Stimulated activated CD4-positive, alpha-beta T cell treated with anti-CD3 and anti-CD28 coated beads, TNF-alpha, amount 100 ng/mL, for 24 hours (primary cell): ENCODE measurements at regions not wholly inside any gene's neighbourhood (a gene's known extent, or its start where the extent isn't known, plus 50 kb on each side); places are given as distances from the start of the nearest gene placed in this dataset.

Experiments used
- DNase-seq, 3 experiments: peaks; one replicate each; pipeline ENCODE4 v3.0.0-alpha.2; 2020; ENCODE audit warnings: low read depth in 3 of 3

DNA sequence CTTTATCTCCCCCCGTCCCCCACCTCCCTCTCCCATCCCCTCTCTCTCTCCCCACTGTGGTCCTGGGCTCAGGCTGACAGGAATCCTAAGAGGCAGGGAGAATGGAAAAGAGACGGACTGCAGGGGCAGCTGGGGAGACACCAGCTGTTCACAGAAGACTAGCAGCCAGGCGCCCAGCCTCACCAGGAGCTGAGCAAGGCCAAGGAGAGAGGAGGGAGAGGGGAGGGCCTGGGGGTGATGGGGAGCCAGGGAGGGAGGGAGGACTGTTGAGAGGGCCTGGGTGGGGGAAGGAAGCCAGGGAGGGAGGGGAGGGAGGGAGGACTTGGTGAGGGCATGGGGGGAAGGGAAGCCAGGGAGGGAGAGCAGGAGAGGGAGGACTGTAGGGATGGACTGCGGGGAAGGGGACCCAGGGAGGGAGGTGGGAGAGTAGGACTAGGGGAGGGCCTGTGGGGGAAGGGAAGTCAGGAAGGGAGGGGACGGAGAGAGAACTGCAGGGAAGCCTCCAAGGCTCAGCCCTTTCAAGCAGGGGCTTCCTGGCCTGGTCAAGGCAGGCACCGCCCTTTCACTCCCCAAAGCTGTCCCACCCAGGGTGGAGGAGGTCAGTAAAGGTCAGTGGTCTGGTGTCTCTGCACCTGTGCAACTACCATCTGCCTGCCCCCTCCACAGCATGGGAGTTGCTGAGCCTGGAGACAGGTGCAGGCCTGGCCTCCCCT is 517.7 kb upstream of the MYT1L start:
- no peak for DNase-seq

DNA sequence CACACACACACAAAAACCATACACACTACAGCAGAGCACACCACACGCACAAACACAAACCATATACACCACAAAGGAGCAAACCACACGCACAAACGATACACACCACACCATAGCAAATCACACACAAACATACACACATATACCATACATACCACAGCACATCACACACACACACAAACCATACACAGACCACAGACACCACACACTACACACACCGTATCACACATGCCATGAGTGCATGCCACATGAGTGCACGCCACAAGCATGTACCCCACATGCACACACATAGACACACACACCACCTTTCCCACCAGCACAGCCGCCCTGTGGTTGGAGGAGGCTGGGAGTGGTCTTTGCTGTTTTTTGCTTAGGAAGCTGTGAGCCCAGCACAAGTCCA is 517.1 kb upstream of the MYT1L start:
- DNase-seq: no peak

DNA sequence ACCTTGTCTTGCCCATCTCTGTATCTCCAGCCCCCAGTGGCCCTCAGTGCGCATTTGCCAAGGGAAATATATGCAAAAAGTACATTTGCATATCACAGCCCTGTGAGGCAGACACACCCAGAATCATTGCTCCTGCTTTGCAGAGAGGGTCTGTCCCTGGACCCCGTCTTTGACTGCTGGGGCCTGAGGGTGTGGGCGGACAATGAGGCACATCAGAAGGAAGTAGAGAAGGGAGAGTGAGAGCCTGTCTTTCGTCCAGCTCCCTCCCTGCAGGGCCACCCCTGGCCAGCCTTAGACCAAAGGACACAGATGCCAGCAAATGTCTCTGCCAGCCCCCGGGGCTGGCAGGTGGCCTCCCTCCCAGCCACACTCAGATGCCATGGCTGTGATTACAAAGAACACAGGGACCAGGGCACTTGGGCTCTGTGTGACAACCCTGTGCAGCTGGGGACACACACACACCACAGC is 516.2 kb upstream of the MYT1L start:
- DNase-seq: no peak

DNA sequence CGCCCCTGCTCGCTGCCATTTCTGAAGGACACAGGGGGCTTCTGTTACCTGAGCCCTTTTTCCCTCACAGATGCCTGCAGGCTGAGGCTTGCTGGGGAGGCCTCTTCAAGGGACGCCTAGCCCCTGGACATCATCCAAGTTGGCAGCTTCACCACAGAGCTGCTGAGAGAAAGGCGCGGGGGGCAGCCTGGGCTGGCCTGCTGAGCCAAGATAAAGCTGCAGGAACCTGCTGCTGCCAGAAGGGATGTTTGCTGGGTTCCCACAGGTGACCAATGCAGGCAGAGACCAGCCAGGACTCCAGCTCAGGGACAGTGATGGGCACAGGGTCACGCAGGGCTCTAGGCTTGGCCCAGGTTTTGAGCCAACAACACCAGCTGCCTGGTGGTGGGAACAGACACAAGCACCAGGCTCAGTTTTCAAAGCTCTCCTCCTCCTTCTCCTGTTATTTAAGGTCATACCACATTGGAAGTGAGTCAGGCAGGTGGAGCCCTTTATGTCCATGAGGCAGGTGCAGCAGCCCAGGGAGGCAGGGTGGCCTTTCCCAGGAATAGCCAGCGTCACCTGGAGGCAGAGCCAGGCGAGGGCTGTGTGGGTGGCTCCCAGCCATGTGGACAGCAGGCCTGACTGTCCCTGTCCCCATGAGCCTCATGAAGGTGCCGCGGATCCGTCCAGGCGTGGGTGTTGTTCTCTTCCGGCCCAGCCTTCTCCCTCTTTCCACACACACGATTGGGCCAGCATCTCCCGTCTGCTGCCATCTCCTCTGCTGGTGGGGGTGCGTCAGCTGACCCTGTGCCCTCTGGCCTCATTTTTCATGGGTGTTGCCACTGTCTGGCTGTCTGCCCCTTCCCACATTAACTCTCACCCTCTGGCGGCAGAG is 515.5 kb upstream of the MYT1L start:
- DNase-seq: no peak

DNA sequence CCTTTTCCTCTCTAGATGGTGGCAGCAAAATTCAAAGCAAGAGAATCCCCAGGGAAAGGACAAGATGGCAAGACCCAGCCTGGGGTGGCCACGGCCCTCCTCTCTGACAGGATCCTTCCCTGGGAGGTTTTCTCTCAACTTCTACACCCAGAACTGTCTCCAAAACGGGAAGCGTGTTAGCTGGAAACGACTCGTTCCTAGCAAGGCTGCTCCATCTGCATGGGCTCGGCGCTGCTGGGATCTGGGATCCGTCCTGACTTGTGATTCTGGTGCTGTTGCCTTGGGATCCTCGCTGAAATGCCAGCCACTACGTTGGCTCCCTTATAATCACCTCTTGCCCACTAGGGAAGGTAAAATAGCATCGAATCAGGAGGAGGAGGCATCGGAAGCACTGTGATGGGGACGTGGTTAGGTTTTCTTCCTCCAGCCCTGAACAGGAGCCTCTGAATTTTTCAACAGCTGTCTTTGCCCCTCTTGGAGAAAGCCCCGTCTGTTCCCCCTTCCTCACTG is 514.8 kb upstream of the MYT1L start:
- DNase-seq: no peak

DNA sequence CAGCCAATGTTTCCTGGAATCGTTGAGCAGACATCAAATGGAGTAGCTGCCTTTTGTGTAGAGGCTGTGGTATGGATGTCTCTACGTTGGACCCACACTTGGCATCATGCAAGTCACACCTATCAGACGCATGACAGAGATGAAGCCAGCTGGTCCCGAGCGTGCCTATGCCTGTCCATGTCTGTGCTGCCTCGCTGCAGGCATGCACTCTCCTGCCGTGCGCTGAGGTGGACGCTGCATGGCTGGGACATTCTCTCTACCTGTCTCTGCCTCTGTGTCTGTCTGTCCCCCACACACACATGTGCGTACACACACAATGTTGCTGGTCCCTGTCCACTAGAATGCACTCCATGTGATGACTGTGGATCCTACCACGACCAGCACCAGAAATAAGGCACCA is 514.2 kb upstream of the MYT1L start:
- DNase-seq: no peak

DNA sequence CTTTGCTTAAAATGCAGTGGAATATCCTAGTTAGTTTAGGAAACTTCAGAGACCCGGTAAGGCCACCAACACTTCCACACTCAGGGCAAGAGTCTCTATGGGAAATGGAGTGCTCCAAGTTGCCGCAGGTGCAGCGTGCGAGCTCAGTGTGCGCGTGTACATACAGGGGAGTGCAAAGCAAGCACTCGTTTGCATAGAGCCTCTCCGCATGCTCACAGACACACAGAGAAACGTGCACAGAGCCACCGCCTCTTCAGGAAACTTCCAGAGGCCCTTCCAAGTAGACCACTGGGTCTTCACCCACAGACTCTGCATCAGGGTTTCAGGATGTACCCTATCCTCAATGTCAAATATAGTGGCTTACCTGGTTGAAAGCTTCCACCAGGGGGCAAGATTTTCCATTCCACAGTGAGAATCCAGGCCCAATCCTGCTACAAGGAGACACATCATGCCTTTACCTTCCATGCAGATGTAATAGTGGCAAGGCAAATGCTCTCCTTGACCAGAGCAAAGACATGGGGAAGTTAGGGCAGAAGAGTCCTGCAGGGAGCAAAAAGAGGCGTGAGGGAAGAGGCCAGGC is 513.0 kb upstream of the MYT1L start:
- no peak for DNase-seq

DNA sequence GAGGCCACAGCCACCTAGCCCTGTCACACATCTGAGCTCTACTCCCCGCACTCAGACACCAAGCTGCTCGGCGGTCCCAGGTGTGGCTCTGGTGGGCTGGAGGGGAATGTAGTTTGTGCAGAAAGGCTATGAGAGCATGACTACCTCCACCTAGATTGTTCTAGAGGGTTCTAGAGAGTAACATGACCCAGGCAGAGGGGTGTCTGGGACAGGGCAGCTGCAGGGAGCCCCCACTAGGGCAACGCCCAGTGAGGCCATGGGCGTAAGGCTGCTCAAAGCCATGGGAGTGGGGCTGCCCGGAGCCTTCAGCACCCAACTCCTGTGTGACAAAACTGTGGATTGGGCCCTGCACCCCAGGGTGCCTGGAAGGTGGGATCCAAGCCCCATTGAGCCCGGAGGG is 511.4 kb upstream of the MYT1L start:
- DNase-seq: no peak

DNA sequence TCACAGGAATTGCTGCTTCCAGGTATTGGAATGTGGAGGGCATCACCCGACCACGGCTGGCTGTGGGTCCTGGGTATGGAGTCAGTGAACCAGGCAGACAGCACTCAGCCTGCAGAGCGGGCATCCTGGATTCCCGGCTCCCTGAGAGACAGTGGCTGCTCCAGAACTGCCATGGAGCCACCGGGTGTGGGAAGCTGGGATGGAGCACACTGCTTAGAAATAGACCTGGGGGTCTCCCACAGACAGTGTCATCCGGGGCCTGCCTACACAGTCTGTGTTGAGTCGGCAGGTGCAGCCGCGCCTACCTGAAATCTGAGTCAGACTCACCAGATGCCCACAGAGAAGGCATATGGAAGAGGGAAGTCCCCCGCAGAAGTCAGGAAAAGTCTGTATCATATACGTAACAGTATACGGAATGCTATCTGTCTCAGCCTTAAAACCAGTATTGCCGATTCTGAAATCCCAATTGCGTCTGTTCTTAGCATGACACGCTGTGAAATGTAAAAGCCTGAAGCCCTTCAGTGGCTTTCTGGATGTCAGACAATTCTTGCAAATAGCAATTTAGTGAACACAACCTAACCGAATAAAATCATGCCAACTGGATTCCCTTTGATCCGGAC is 509.7 kb upstream of the MYT1L start:
- DNase-seq: no peak

DNA sequence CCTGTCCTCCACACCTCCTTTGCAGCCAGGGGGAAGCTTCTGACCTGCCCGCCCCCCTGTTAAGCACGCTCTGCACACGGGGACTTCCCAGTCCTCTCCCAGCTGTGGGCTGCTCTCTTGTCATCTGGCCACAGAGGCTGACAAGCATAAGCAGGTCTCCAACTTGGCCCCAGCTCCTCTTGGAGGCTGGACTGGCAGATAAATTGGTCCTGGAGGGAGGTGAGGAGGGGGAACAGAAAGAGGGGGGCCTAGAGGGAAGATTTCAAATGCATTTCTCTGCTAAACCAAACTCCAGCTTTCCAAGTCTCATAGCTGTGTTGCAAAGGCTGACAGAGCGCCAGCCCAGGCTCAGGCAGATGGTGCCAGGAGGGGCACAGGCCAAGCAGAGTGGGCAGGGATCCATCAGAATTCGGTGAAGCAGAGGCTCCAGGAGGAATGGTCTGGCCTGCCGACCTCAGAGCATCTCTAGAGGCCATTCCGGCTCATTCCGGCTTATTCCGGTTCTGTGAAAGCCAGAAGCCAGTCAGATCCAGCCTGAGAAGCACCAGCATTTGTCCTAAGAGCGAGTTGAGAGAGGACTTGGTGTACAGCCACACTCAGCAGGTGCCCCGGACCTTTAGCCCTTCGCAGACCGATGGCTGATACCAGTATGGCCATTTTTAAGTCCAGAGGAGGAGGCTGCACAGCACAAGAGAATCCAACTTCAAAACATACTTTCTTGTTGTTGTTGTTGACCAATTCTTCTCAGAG is 508.9 kb upstream of the MYT1L start:
- DNase-seq: no peak

DNA sequence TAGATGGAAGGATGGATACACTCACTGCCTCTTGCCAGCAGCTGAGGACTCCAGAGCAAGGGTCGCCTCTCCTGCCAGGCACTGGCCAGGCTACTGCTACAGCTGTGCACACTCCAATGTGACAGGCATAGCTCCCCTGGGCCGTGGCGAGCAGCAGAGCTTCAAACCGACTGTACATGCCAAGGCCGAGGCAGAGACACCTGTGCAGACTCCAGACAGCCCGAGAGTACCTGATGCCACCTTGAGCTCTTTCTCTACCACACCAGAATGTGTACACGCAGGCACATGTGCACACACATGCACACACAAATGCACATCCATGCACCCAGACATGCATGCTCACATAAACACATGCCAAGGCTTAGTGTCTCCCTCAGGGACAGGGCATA is 508.3 kb upstream of the MYT1L start:
- no peak for DNase-seq

DNA sequence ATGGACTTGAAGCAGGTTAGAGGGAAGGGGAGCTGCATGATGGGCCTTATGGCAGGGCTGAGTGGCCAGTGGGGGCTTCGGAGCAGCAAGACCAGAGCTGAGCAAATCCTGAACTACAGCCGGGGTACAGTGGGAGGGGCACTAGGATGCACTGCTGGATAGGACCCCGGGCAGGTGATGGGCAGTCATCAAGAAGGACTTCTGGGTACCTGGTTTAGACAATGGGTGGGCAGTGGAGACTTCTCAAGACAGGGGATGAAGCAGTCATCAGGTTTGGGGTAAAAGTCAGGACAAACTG is 507.4 kb upstream of the MYT1L start:
- DNase-seq: no peak

DNA sequence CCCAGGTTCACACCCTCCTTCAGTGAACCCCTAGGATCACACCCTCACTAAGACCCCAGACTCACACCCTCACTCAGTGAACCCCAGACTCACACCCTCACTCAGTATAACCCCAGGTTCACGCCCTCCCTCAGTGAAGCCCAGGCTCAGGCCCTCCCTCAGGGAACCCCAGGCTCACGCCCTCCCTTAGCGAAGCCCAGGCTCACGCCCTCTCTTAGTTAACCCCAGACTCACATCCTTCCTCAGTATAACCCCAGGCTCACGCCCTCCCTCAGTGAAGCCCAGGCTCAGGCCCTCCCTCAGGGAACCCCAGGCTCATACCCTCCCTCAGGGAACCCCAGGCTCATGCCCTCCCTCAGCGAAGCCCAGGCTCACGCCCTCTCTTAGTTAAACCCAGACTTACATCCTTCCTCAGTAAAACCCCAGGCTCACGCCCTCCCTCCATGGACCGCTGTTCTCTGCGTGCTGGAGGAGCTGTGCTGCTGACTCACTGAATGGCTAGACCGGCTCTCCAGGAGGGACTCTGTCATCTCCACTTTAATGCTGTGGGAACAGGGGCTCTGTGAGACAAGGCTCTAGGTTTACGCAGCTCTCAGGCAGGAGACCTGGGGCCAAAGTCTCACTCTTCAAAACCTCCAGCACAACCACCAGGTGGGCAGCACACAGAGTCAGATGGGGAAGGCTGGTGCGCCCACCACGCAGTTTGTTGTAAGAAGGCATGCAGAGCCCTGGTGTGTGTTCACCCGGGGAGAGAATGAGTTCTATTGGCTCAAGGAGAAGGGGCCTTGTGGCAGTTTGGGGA is 506.9 kb upstream of the MYT1L start:
- no peak for DNase-seq

DNA sequence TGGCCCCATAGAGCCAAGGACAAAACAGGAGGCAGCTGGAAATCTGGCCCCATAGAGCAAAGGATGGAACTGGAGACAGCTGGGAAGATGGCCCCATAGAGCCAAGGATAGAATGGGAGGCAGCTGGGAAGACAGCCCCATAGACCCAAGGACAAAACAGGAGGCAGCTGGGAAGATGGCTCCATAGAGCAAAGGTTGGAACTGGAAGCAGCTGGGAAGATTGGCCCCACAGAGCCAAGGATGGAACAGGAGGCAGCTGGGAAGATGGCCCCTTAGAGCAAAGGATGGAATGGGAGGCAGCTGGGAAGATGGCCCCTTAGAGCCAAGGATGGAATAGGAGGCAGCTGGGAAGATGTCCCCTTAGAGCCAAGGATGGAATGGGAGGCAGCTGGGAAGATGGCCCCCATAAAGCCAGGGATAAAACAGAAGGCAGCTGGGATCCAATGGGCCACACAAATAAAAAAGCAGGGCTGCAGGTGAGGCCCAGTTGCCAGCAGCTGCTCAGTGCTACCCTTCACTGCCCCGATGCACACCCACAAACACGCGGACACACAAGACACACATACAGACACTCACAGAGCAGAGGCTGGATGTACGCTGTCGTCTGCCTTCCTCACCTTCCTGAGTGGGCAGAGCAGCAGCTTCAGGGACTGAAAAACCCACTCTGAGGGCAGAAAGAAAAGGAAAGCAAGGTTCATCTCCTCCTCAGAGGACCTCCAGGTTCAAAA is 505.4 kb upstream of the MYT1L start:
- no peak for DNase-seq

DNA sequence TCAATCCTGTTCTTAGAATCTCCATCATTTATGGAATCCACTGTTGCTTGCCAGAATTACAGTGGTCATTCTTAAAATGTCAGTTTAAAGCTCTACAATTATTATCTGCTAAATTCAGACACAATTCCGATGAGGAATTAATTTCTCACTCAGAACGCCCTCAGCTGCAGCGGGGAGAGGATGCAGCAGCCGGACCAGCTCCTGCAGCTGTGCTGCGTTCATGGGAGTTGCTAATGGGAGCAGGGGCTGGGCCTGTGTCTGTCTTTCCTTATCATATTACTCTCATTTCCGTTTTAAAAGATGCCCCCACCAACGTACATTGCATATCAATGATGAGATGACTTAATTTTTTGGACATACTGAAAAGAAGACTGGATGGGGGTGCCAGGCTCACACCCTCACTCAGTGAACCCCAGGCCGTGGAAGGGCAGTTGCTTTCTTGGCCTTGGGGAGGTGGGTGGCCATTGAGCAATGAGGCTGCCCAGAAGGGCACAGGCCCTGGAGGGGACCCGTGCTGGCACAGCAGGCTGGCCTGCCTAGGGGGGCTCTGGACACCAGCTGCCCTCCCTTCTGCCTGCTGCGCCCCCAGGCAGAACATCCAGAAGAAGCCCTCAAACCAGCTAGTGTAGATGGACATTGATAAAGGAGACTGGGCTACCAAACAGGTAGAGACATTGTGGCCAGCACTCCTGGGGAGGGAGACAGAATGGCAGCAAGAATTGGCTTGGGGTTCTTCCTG is 503.6 kb upstream of the MYT1L start:
- DNase-seq: no peak

DNA sequence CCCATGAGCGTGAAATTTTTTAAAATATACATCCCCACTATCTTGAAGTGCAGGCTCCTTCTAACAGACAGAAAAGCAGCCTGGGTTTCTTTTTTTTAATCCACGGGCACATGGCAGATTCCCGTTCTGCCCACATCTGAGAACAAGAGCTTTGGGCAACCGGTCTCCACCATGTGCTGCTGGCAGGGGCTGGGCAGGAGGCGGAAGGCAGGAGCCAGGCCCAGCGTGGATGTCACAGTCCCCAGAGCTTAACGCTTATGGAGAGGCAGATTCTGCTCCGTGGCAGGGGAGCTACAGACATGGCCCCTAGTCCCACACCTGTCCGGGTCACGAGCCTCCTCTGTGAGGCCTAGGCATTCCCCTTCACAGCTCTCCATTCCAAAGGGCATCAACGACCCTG is 503.0 kb upstream of the MYT1L start:
- DNase-seq: no peak

DNA sequence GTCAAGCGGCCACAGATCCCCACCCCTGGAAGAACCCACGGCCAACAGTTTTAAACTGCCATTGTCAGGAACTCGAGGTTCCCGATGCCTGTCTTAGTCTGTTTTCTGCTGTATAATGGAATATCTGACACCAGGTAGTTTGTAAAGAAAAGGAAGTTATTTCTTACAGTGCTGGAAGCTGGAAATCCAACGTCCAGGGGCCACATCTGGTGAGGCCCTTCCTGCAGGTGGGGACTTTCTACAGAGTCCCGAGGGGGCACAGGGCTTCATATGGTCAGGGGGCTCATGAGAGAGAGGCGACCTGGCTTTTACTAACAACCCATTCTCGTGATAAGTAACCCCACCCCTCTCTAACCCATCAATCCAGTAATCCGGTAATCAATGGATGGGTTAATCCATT is 501.6 kb upstream of the MYT1L start:
- DNase-seq: no peak

DNA sequence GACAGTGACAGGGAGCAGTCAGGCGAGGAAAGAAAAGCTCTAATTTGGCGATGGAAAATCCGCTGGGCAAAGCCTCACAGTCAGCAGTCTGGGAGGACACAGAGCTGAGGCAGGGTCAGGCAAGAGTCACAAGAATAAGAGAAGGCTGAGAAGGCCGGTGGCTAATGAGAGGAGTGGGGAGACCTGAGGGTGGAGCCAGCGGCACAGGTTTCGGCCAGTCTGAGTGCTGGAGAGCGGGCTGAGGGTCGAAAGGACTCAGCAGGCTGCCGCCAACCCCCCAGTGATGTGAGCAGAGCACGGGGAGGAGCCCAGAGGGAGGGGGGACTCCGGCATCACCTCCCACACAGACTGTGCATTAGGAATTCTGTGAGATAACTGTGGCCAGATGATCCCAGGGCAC is 500.6 kb upstream of the MYT1L start:
- no peak for DNase-seq

DNA sequence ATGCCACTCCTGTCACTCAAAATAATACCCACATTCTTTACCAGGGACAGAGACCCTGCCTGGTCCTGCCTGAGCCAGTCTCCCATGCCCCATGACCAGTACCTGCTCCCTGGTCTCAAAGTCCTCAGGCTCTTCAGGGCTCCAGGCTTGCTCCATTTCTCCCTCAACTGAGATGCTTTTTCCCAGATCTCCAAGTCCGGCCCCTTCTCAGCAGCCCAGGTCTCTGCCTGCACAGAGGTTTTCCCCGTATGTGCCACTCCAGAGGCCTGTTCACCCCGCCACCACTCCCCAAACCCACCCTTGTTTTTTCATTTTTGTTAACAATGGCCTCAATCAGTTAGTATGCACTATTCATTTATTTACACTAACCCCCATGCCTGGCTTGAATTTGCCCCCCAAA is 499.5 kb upstream of the MYT1L start:
- no peak for DNase-seq
